KMS-11 (cell line): ENCODE measurements at regions not wholly inside any gene's neighbourhood (a gene's known extent, or its start where the extent isn't known, plus 50 kb on each side); places are given as distances from the start of the nearest gene placed in this dataset.

Source experiments
- H2AFZ ChIP-seq: fragments of 200-600 bp; sonication (generic); 2 replicates; pipeline ENCODE4 v1.6.1; 2016; ENCODE audit warnings: antibody characterized with exemption, mixed run types, low read depth
- H3K27ac ChIP-seq: fragments of 200-600 bp; sonication (generic); 2 replicates; pipeline ENCODE4 v1.6.1; 2016; ENCODE audit warnings: mild to moderate bottlenecking, mixed run types
- H3K27me3 ChIP-seq: fragments of 200-600 bp; sonication (generic); 2 replicates; pipeline ENCODE4 v1.6.1; 2017; ENCODE audit warnings: mild to moderate bottlenecking, low read depth, mixed run types, moderate library complexity; ENCODE audit not compliant: insufficient read depth
- H3K36me3 ChIP-seq: fragments of 200-600 bp; sonication (generic); 2 replicates; pipeline ENCODE4 v1.6.1; 2017; ENCODE audit warnings: mild to moderate bottlenecking, mixed run types; ENCODE audit not compliant: insufficient read depth
- H3K4me1 ChIP-seq: fragments of 200-600 bp; sonication (generic); 2 replicates; pipeline ENCODE4 v1.6.1; 2016; ENCODE audit warnings: mild to moderate bottlenecking, low read depth, mixed run types; ENCODE audit not compliant: poor library complexity, severe bottlenecking
- H3K4me2 ChIP-seq: fragments of 200-600 bp; sonication (generic); 2 replicates; pipeline ENCODE4 v1.7.0; 2016; ENCODE audit warnings: mild to moderate bottlenecking, mixed run types
- H3K4me3 ChIP-seq: fragments of 200-600 bp; sonication (generic); IDR thresholded peaks from 2 replicates; pipeline ENCODE4 v1.6.1; 2017; ENCODE audit warnings: low read depth, low read length, mixed read lengths; ENCODE audit not compliant: insufficient read depth
- H3K79me2 ChIP-seq: fragments of 200-600 bp; sonication (generic); 2 replicates; pipeline ENCODE4 v1.6.1; 2016; ENCODE audit warnings: low read depth, mixed run types; ENCODE audit not compliant: insufficient read depth
- H3K9ac ChIP-seq: fragments of 200-600 bp; sonication (generic); 2 replicates; pipeline ENCODE4 v1.6.1; 2016; ENCODE audit warnings: mild to moderate bottlenecking, mixed run types
- H4K20me1 ChIP-seq: fragments of 200-600 bp; sonication (generic); 2 replicates; pipeline ENCODE4 v1.6.1; 2016; ENCODE audit warnings: mild to moderate bottlenecking, mixed run types; ENCODE audit not compliant: insufficient read depth
- CTCF ChIP-seq: fragments of 200-600 bp; sonication (generic); conservative IDR thresholded peaks from 2 replicates; pipeline ENCODE4 v1.6.1; 2017; ENCODE audit warnings: low read depth, mild to moderate bottlenecking, antibody characterized with exemption, low read length, moderate library complexity, mixed read lengths

- no peak overlapping the region for H3K9ac ChIP-seq
- H4K20me1 ChIP-seq, result no peaks in the 10 kb centered on the region
- no peaks in the 10 kb centered on the region for H3K36me3 ChIP-seq
- H3K4me2 ChIP-seq, result no peak overlapping the region
- peaks cover 15% of the 10 kb centered on the region for H3K4me1 ChIP-seq
- no peak for TF ChIP-seq CTCF
- H3K27me3 ChIP-seq, result no peaks in the 10 kb centered on the region
- H2AFZ ChIP-seq, result no peak overlapping the region
- no peak overlapping the region for H3K27ac ChIP-seq
- no peaks in the 10 kb centered on the region for H3K79me2 ChIP-seq
- no peak overlapping the region for H3K4me3 ChIP-seq
Measured at GRCh38 chr4:31051151-31051550, 331.0 kb downstream of the PCDH7 start.

GRCh38 chr4:31051565-31051964, 331.4 kb downstream of the PCDH7 start:
- Histone ChIP-seq H4K20me1 (no peaks in the 10 kb centered on the region), H3K9ac (no peak overlapping the region), H3K36me3 (no peaks in the 10 kb centered on the region), H3K79me2 (no peaks in the 10 kb centered on the region), H3K4me2 (no peak overlapping the region), H2AFZ (no peak overlapping the region), H3K27me3 (no peaks in the 10 kb centered on the region), H3K4me1 (peaks cover 15% of the 10 kb centered on the region), H3K27ac (no peak overlapping the region), H3K4me3 (no peak overlapping the region)
- TF ChIP-seq CTCF, result no peak

GRCh38 chr4:31052519-31052918, 332.4 kb downstream of the PCDH7 start:
- Histone ChIP-seq H3K27me3 (no peaks in the 10 kb centered on the region), H3K4me1 (peaks cover 15% of the 10 kb centered on the region), H3K4me2 (no peak overlapping the region), H3K27ac (no peak overlapping the region), H3K9ac (no peak overlapping the region), H4K20me1 (no peaks in the 10 kb centered on the region), H2AFZ (no peak overlapping the region), H3K4me3 (no peak overlapping the region), H3K79me2 (no peaks in the 10 kb centered on the region), H3K36me3 (no peaks in the 10 kb centered on the region)
- no peak for TF ChIP-seq CTCF

- Histone ChIP-seq H3K27ac (no peak overlapping the region), H3K4me2 (no peak overlapping the region), H4K20me1 (no peaks in the 10 kb centered on the region), H2AFZ (no peak overlapping the region), H3K79me2 (no peaks in the 10 kb centered on the region), H3K4me3 (no peak overlapping the region), H3K4me1 (peaks cover 15% of the 10 kb centered on the region), H3K27me3 (no peaks in the 10 kb centered on the region), H3K9ac (no peak overlapping the region), H3K36me3 (no peaks in the 10 kb centered on the region)
- TF ChIP-seq CTCF, result no peak
Measured at GRCh38 chr4:31053451-31053850, 333.3 kb downstream of the PCDH7 start.
